Suprapubic skin (tissue), 3 donors: ENCODE measurements at regions not wholly inside any gene's neighbourhood (a gene's known extent, or its start where the extent isn't known, plus 50 kb on each side); places are given as distances from the start of the nearest gene placed in this dataset.
"Not testable (repeated sequence)": the region's sequence is repeated elsewhere in the genome, so short reads cannot be mapped to it uniquely, and the experiment has no call there.

Experiments
- CTCF ChIP-seq, 2 donors: fragments of 200-600 bp in 1 of 2; fragments of 450-650 bp in 1 of 2; sonication (generic) in 1 of 2; IDR thresholded peaks; one replicate each; pipeline ENCODE4 v1.5.1; 2016 to 2019; ENCODE audit warnings: antibody characterized with exemption in 2 of 2, mild to moderate bottlenecking in 1 of 2, moderate library complexity in 1 of 2
- EP300 ChIP-seq: sonication (generic); formaldehyde crosslinking; IDR thresholded peaks from one replicate; pipeline ENCODE4 v1.6.1; 2017; ENCODE audit warnings: antibody characterized with exemption

- TF ChIP-seq EP300; CTCF (IDR thresholded peaks at IDR 0.05): not testable (repeated sequence)
These were observed 532.5 kb upstream of the SYNCRIP start for GRCh38 chr6:86175149-86175548.
